PC-3 (cell line): ENCODE measurements at regions not wholly inside any gene's neighbourhood (a gene's known extent, or its start where the extent isn't known, plus 50 kb on each side); places are given as distances from the start of the nearest gene placed in this dataset.

ENCODE experiments used
- ATAC-seq: fragments of 200-7000 bp; cut with Tn5 transposase; 2 replicates; pipeline ENCODE4 v1.9.1; 2020; ENCODE audit warnings: mild to moderate bottlenecking, moderate library complexity
- BruUV-seq: library from RNA; stranded (reverse); fragments of 400-500 nt; replicated peaks from 2 replicates; lab custom pipeline; 2021; lab: Mats Ljungman, UMichigan
- CTCF ChIA-PET: fragments of 300-600 bp; sonication (Branson Sonifier 250); formaldehyde crosslinking; loops from one replicate; lab custom pipeline; 2022; ENCODE audit warnings: antibody characterized with exemption; lab: Charles Lee
- POLR2A ChIA-PET: fragments of 300-600 bp; sonication (Branson Sonifier 250); formaldehyde crosslinking; loops from one replicate; lab custom pipeline; 2022; ENCODE audit warnings: antibody characterized with exemption; ENCODE audit not compliant: unreplicated experiment; lab: Charles Lee
- DNase-seq: peaks from one replicate; pipeline ENCODE4 v3.0.0-alpha.2; 2015
- H2AFZ ChIP-seq: fragments of 300-600 bp; sonication (generic); 2 replicates; pipeline ENCODE4 v1.6.0; 2016; ENCODE audit warnings: antibody characterized with exemption, low read length
- H3F3A ChIP-seq: fragments of 300-600 bp; sonication (generic); one replicate; pipeline ENCODE4 v1.6.0; 2017; ENCODE audit warnings: antibody characterized with exemption, low read length, control low read depth, mild to moderate bottlenecking; ENCODE audit not compliant: unreplicated experiment
- H3K27ac ChIP-seq: fragments of 300-600 bp; sonication (generic); 2 replicates; pipeline ENCODE4 v1.5.1; 2016; ENCODE audit warnings: mild to moderate bottlenecking, low read length
- H3K27me3 ChIP-seq: fragments of 300-600 bp; sonication (generic); 2 replicates; pipeline ENCODE4 v1.6.1; 2016; ENCODE audit warnings: low read length, mixed read lengths
- H3K36me3 ChIP-seq: fragments of 300-600 bp; sonication (generic); 2 replicates; pipeline ENCODE4 v1.6.1; 2016; ENCODE audit warnings: low read depth, mixed run types, low read length, mixed read lengths
- H3K4me1 ChIP-seq: fragments of 300-600 bp; sonication (generic); 2 replicates; pipeline ENCODE4 v1.5.1; 2016; ENCODE audit warnings: low read length; ENCODE audit not compliant: insufficient read depth
- H3K4me2 ChIP-seq: fragments of 300-600 bp; sonication (generic); 2 replicates; pipeline ENCODE4 v1.6.0; 2016; ENCODE audit warnings: low read length
- H3K4me3 ChIP-seq: fragments of 300-600 bp; sonication (generic); 2 replicates; pipeline ENCODE4 v1.5.1; 2016; ENCODE audit warnings: mild to moderate bottlenecking, low read length, mixed read lengths
- H3K79me2 ChIP-seq: fragments of 300-600 bp; sonication (generic); 2 replicates; pipeline ENCODE4 v1.6.1; 2017; ENCODE audit warnings: low read length, mixed read lengths
- H3K9ac ChIP-seq: fragments of 300-600 bp; sonication (generic); 2 replicates; pipeline ENCODE4 v1.6.0; 2016; ENCODE audit warnings: mild to moderate bottlenecking, low read length
- H3K9me2 ChIP-seq: fragments of 300-600 bp; sonication (generic); replicated peaks from 2 replicates; pipeline ENCODE4 v1.6.1; 2016; ENCODE audit warnings: mixed run types, low read length, mixed read lengths
- H3K9me3 ChIP-seq: fragments of 300-600 bp; sonication (generic); 2 replicates; pipeline ENCODE4 v1.6.1; 2016; ENCODE audit warnings: low read length, mixed read lengths
- H4K20me1 ChIP-seq: fragments of 300-600 bp; sonication (generic); 2 replicates; pipeline ENCODE4 v1.6.1; 2016; ENCODE audit warnings: low read length, mixed read lengths
- CTCF ChIP-seq: fragments of 300-600 bp; sonication (generic); conservative IDR thresholded peaks from 2 replicates; pipeline ENCODE4 v1.5.1; 2017; ENCODE audit warnings: antibody characterized with exemption, low read depth, mild to moderate bottlenecking, low read length
- EZH2 ChIP-seq: fragments of 300-600 bp; sonication (generic); IDR thresholded peaks from one replicate; pipeline ENCODE4 v1.6.1; 2017; ENCODE audit warnings: antibody characterized with exemption, mild to moderate bottlenecking, low read length; ENCODE audit not compliant: unreplicated experiment
- EZH2phosphoT487 ChIP-seq: fragments of 300-600 bp; sonication (generic); IDR thresholded peaks from 2 replicates; pipeline ENCODE4 v1.6.1; 2018; ENCODE audit warnings: mild to moderate bottlenecking, antibody characterized with exemption, low read length, borderline replicate concordance
- intact Hi-C: fragments of 100-400 bp; cut with micrococcal nuclease; formaldehyde crosslinking; loops from 2 replicates; pipeline ENCODE4 v1.9.0; 2023

GRCh38 chr13:111936267-111936925 lies 130.6 kb upstream of the SOX1 start:
- H4K20me1 ChIP-seq, result no peaks in the 10 kb centered on the region
- no TSS peak for BruUV-seq
- no peaks in the 10 kb centered on the region for H3K9me2 ChIP-seq
- intact Hi-C loops, result no loop called here
- no peaks in the 10 kb centered on the region for H3K9me3 ChIP-seq
- peaks cover 20% of the 10 kb centered on the region for H3K27me3 ChIP-seq
- DNase-seq (no peak), ATAC-seq (no peak)
- ChIA-PET POLR2A (no interaction called here), CTCF (no interaction called here)
- no peaks in the 10 kb centered on the region for H3K79me2 ChIP-seq
- no peak overlapping the region for H3K4me3 ChIP-seq
- no peak overlapping the region for H3K4me2 ChIP-seq
- H3K9ac ChIP-seq, result no peak overlapping the region
- H3F3A ChIP-seq, result no peaks in the 10 kb centered on the region
- H3K4me1 ChIP-seq, result no peaks in the 10 kb centered on the region
- TF ChIP-seq EZH2phosphoT487 (no peak), CTCF (no peak), EZH2 (no peak)
- H2AFZ ChIP-seq, result no peak overlapping the region
- no peaks in the 10 kb centered on the region for H3K36me3 ChIP-seq
- no peak overlapping the region for H3K27ac ChIP-seq

- no TSS peak for BruUV-seq
- ATAC-seq (no peak), DNase-seq (no peak)
- no peak overlapping the region for H3K9ac ChIP-seq
- H3K36me3 ChIP-seq, result no peaks in the 10 kb centered on the region
- H3K27ac ChIP-seq, result no peak overlapping the region
- no peaks in the 10 kb centered on the region for H3K79me2 ChIP-seq
- no peaks in the 10 kb centered on the region for H3F3A ChIP-seq
- intact Hi-C loops, result no loop called here
- no peaks in the 10 kb centered on the region for H3K9me3 ChIP-seq
- no peaks in the 10 kb centered on the region for H3K4me1 ChIP-seq
- no peak overlapping the region for H3K4me2 ChIP-seq
- no peak for TF ChIP-seq EZH2
- TF ChIP-seq EZH2phosphoT487, result no peak
- no peak for TF ChIP-seq CTCF
- H3K27me3 ChIP-seq, result peaks cover 20% of the 10 kb centered on the region
- no peak overlapping the region for H2AFZ ChIP-seq
- H4K20me1 ChIP-seq, result no peaks in the 10 kb centered on the region
- H3K4me3 ChIP-seq, result no peak overlapping the region
- no peaks in the 10 kb centered on the region for H3K9me2 ChIP-seq
- ChIA-PET CTCF (no interaction called here), POLR2A (no interaction called here)
These were observed 129.1 kb upstream of the SOX1 start for GRCh38 chr13:111937777-111938311.
